GM13976 (cell line): ENCODE measurements at regions not wholly inside any gene's neighbourhood (a gene's known extent, or its start where the extent isn't known, plus 50 kb on each side); places are given as distances from the start of the nearest gene placed in this dataset.
"Not testable (repeated sequence)": the region's sequence is repeated elsewhere in the genome, so short reads cannot be mapped to it uniquely, and the experiment has no call there.

Experiments used
- DNase-seq: peaks from one replicate; pipeline ENCODE4 v3.0.0; 2012; ENCODE audit warnings: low spot score
- CTCF ChIP-seq: IDR thresholded peaks from 2 replicates; pipeline ENCODE4 v1.5.1; 2012; ENCODE audit warnings: borderline replicate concordance, mild to moderate bottlenecking; ENCODE audit not compliant: insufficient read depth; ENCODE audit errors: extremely low read depth, missing control alignments, control extremely low read depth
- in situ Hi-C: fragments of 300-500 bp; cut with MboI; formaldehyde crosslinking; loops from one replicate; pipeline ENCODE4 v1.12.0; 2022; ENCODE audit warnings: low sequenced_read_pairs, mixed read lengths, inconsistent platforms; ENCODE audit not compliant: unreplicated experiment

GRCh38 chr7:68209486-68209885 is 1212.9 kb downstream of the TYW1 start:
- no peak for TF ChIP-seq CTCF
- in situ Hi-C loops: no loop called here
- DNase-seq: no peak

DNA sequence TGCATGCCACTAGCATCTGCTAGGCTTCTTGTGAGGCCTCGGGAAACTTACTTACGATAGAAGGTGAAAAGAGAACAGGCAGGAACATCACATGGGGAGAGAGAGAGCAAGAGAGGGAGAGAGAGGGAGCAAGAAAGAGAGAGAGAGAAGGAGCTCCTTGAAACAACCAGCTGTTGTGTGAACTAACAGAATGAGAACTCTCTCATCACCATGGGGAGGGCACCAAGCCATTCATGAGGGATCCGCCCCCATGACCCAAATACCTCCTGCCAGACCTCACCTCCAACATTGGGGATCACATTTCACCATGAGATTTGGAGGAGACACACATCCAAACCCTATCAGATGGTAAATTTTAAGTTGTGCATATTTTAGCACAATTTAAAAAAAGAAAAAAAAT is 1217.2 kb downstream of the TYW1 start:
- TF ChIP-seq CTCF: no peak
- no peak for DNase-seq
- in situ Hi-C loops: no loop called here

DNA sequence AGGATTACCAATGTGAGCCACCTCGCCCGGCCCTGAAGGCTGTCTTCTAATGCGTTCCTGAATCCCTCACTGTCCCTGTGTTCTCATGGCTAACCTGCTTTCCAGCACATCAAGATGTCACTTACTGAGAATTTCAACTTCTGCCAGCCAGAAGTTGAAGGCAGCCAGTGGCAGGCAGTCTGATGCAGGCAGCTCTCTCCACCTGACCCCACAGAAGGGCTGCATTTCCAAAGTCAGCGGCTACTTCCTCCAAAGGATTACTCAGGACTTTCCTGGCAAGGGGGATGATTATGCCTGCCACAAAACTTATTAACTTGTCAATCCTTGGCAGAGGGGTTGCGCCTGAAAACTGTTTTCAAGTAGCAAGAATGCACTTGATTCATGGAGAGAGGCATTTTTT is 1219.4 kb downstream of the TYW1 start:
- no peak for TF ChIP-seq CTCF
- in situ Hi-C loops: no loop called here

GRCh38 chr7:68217426-68217825 is 1220.8 kb downstream of the TYW1 start:
- TF ChIP-seq CTCF: no peak
- in situ Hi-C loops: no loop called here

More for the DNA sequence above, 1219.4 kb downstream of the TYW1 start:
- no peak for DNase-seq

DNA sequence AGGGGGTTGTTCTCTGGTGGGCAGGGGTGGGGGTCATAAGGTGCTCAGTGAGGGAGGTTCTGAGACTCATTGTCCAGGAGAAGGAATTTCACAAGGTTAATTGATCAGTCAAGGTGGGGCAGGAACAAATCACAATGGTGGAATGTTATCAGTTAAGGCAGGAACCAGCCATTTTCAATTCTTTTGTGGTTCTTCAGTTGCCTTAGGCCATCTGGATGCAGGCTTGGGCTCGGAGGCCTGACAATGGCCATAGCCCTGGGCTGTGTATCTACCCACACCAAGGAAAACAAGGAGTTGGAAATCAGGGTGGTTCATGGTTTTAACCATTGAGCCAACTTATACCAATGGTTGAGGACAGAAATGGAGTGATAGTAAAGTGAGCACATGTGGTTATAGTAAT is 1221.8 kb downstream of the TYW1 start:
- no peak for DNase-seq
- in situ Hi-C loops: no loop called here
- TF ChIP-seq CTCF: no peak

More at GRCh38 chr7:68217426-68217825, 1220.8 kb downstream of the TYW1 start:
- DNase-seq: no peak

DNA sequence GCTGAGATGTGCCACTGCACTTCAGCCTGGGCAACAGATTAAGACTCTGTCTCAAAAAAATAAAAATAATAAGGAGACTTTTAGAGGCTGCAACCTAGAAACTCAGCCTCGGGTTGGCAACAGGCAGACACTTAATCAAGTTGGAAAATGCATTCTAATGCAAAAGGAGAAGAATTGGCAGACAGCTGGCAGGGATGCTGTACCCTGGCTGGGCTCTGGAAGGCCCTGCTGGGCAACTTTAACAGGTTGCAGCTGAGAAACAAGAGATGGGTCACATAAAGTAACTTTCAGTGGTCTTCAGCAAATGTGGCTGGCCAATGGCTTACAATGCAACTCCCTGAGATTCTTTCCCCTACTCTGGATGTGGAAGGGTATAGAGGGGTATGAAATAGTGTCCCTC is 1225.7 kb downstream of the TYW1 start:
- DNase-seq: no peak
- TF ChIP-seq CTCF: no peak
- in situ Hi-C loops: no loop called here

GRCh38 chr7:68224041-68224741 is 1227.6 kb downstream of the TYW1 start:
- no peak for TF ChIP-seq CTCF
- in situ Hi-C loops: no loop called here
- no peak for DNase-seq

GRCh38 chr7:68231011-68231410 is 1234.4 kb downstream of the TYW1 start:
- DNase-seq, in situ Hi-C loops: not testable (repeated sequence)
